ENCODE measurements at regions not wholly inside any gene's neighbourhood (a gene's known extent, or its start where the extent isn't known, plus 50 kb on each side); places are given as distances from the start of the nearest gene placed in this dataset.

GRCh38 chr21:37986751-37987399 lies 70.6 kb upstream of the KCNJ6 start:
- Histone ChIP-seq H2AFZ (ENCODE audit: low read length) (no peak overlapping the region), H3K79me2 (ENCODE audit: control insufficient read depth, insufficient read depth, low read length) (no peaks in the 10 kb centered on the region), H3K36me3 (ENCODE audit: control insufficient read depth, insufficient read depth, low read length) (no peaks in the 10 kb centered on the region), H3K4me1 (ENCODE audit: control insufficient read depth, extremely low read depth, insufficient read depth, low read length) (no peaks in the 10 kb centered on the region), H4K20me1 (ENCODE audit: control insufficient read depth, extremely low read depth, insufficient read depth, low read length) (no peaks in the 10 kb centered on the region), H3K9ac (ENCODE audit: insufficient read depth, low read length) (no peak overlapping the region), H3K4me2 (ENCODE audit: extremely low read depth, insufficient read depth, low read length) (no peak overlapping the region), H3K4me3 (replicated peaks in 1 of 4; ENCODE audit: control extremely low read depth in 1 of 4, insufficient read depth in 1 of 4, low read depth in 3 of 4, low read length in 4 of 4) (no peak overlapping the region), H3K27me3 (ENCODE audit: control insufficient read depth, insufficient read depth, low read length) (no peaks in the 10 kb centered on the region), H3K9me3 (ENCODE audit: control insufficient read depth, insufficient read depth, low read depth, low read length) (no peaks in the 10 kb centered on the region), H3K27ac (ENCODE audit: insufficient read depth, low read length) (no peak overlapping the region)
- TF ChIP-seq EZH2 (IDR thresholded peaks at IDR 0.05; ENCODE audit: low read length, missing control alignments) (no peak), CTCF (conservative IDR thresholded peaks at IDR 0.05 in 1 of 2, IDR thresholded peaks at IDR 0.05 in 1 of 2; ENCODE audit: low read depth in 1 of 2, low read length in 2 of 2) (no peak)
- no peak for DNase-seq (ENCODE audit: low read depth in 2 of 2)

GRCh38 chr21:37987668-37988067 lies 71.4 kb upstream of the KCNJ6 start:
- Histone ChIP-seq H2AFZ (ENCODE audit: low read length) (no peak overlapping the region), H3K4me3 (replicated peaks in 1 of 4; ENCODE audit: control extremely low read depth in 1 of 4, insufficient read depth in 1 of 4, low read depth in 3 of 4, low read length in 4 of 4) (no peak overlapping the region), H3K9ac (ENCODE audit: insufficient read depth, low read length) (no peak overlapping the region), H3K4me2 (ENCODE audit: extremely low read depth, insufficient read depth, low read length) (no peak overlapping the region), H3K27me3 (ENCODE audit: control insufficient read depth, insufficient read depth, low read length) (no peaks in the 10 kb centered on the region), H3K36me3 (ENCODE audit: control insufficient read depth, insufficient read depth, low read length) (no peaks in the 10 kb centered on the region), H3K79me2 (ENCODE audit: control insufficient read depth, insufficient read depth, low read length) (no peaks in the 10 kb centered on the region), H3K4me1 (ENCODE audit: control insufficient read depth, extremely low read depth, insufficient read depth, low read length) (no peaks in the 10 kb centered on the region), H3K27ac (ENCODE audit: insufficient read depth, low read length) (no peak overlapping the region), H3K9me3 (ENCODE audit: control insufficient read depth, insufficient read depth, low read depth, low read length) (no peaks in the 10 kb centered on the region), H4K20me1 (ENCODE audit: control insufficient read depth, extremely low read depth, insufficient read depth, low read length) (no peaks in the 10 kb centered on the region)
- DNase-seq (ENCODE audit: low read depth in 2 of 2) = no peak
- no peak for TF ChIP-seq EZH2 (IDR thresholded peaks at IDR 0.05; ENCODE audit: low read length, missing control alignments)
- no peak for TF ChIP-seq CTCF (conservative IDR thresholded peaks at IDR 0.05 in 1 of 2, IDR thresholded peaks at IDR 0.05 in 1 of 2; ENCODE audit: low read depth in 1 of 2, low read length in 2 of 2)

GRCh38 chr21:37993071-37993470 lies 76.8 kb upstream of the KCNJ6 start:
- no peak for TF ChIP-seq CTCF (conservative IDR thresholded peaks at IDR 0.05 in 1 of 2, IDR thresholded peaks at IDR 0.05 in 1 of 2; ENCODE audit: low read depth in 1 of 2, low read length in 2 of 2)
- no peak for TF ChIP-seq EZH2 (IDR thresholded peaks at IDR 0.05; ENCODE audit: low read length, missing control alignments)
- Histone ChIP-seq H3K9ac (ENCODE audit: insufficient read depth, low read length) (no peak overlapping the region), H3K79me2 (ENCODE audit: control insufficient read depth, insufficient read depth, low read length) (no peaks in the 10 kb centered on the region), H3K4me1 (ENCODE audit: control insufficient read depth, extremely low read depth, insufficient read depth, low read length) (no peaks in the 10 kb centered on the region), H3K27me3 (ENCODE audit: control insufficient read depth, insufficient read depth, low read length) (no peaks in the 10 kb centered on the region), H3K9me3 (ENCODE audit: control insufficient read depth, insufficient read depth, low read depth, low read length) (no peaks in the 10 kb centered on the region), H2AFZ (ENCODE audit: low read length) (no peak overlapping the region), H3K4me3 (replicated peaks in 1 of 4; ENCODE audit: control extremely low read depth in 1 of 4, insufficient read depth in 1 of 4, low read depth in 3 of 4, low read length in 4 of 4) (no peak overlapping the region), H3K36me3 (ENCODE audit: control insufficient read depth, insufficient read depth, low read length) (no peaks in the 10 kb centered on the region), H3K27ac (ENCODE audit: insufficient read depth, low read length) (no peak overlapping the region), H4K20me1 (ENCODE audit: control insufficient read depth, extremely low read depth, insufficient read depth, low read length) (no peaks in the 10 kb centered on the region), H3K4me2 (ENCODE audit: extremely low read depth, insufficient read depth, low read length) (no peak overlapping the region)
- DNase-seq (ENCODE audit: low read depth in 2 of 2) = no peak

Measured in fibroblast of lung (primary cell).